NCI-H510A (cell line): ENCODE measurements at regions not wholly inside any gene's neighbourhood (a gene's known extent, or its start where the extent isn't known, plus 50 kb on each side); places are given as distances from the start of the nearest gene placed in this dataset.
"Not testable (repeated sequence)": the region's sequence is repeated elsewhere in the genome, so short reads cannot be mapped to it uniquely, and the experiment has no call there.

Source experiments
- DNase-seq: peaks from one replicate; lab custom pipeline; 2025; lab: John Stamatoyannopoulos, UW

DNA sequence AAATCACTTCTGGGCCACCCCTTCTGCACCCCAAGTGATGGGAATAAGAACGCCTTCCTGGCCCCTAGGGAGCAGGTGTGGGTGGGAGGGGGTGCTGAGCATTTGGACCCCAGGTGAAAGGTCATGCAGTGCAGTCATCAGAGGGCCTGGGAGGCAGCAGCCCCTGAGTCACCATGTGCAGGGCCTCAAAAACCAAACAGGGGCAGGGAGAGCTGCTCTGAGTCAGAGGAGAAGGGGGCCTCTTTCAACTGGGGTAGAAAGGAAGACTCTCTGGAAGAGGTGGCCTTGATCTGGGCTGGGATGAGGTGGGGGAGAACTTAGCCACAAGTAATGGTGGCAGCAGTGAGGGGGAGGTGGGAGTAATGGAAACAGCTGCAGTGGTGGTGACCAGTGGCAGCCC lies 164.3 kb downstream of the BUB3 start:
- DNase-seq: no peak

DNA sequence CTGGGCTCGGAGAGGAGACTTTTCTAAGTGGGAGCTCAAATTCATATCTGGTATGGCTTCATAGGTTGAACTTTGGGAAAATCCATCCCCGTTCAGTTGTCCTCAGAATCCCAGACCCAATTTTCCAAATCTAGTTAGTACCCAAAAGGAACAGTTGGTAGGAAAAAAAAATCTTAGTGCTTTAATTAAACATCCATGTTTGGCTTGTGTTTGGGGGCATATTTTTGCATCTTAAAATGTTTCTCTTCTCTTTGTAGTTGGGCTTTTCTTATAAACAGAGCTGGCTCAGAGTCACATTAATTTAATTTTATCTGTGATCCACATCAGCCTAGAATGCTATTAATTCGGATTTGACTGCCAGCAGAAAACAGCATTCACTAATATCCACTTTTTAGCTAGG lies 165.9 kb downstream of the BUB3 start:
- DNase-seq: no peak

DNA sequence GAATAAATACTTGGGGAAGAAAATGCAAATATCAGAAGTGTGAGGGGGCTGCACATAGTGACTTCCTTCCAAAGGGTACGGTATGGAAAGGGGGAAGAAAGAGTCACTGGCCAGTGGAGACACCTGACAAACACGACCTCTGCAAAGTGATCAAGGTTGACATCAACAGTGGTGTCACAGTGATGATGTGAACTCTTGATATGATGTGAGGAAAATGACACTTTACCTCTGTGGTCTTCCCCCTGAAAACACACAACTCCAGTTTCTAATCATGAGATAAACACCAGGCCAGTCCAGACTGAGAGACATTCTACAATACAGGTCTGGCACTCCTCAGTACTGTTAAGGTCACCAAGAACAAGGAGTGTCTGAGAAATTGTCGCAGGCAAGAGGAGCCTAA lies 169.7 kb downstream of the BUB3 start:
- DNase-seq: no peak

DNA sequence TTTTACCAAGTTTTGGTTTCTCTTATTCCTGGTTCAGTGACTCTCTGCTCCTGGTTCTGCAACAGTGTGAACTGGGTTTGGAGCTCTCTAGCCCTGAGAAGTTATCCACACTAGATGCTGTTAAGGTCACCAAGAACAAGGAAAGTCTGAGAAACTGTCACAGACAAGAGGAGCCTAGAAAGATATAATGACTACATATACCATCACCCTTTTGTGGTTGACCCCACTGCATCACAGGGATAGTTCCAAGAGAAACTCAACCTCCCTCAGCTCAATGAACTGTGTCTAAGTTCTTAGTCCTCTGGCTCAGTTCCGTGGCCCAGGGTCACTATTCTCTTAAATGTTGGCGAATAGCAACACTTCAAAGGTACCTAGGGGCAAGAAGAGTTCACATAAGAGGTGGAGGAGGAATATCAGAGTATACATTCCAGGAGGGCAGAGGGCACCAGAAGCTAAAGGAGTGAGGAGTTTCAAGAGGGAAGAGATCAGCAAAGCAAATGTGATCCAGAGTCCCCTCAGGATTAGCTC lies 171.5 kb downstream of the BUB3 start:
- no peak for DNase-seq

DNA sequence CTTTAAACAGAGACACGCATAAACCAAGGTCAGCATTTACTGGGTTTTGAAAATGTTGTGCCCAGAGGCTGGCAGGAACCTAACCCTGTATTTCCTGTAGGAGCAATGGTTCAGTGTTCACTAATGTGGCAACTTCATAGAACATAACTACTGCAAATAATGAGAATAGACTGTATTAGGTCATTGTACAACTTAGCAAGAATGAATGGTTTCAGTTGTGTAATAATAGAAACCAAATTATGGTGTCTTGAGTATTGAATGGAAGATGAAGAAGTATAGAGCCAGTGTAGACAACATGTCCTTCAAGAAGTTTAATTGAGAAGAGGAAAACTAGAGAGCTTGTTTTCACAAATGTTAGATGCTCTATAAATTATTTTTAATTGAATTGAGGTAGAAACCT lies 172.5 kb downstream of the BUB3 start:
- no peak for DNase-seq

DNA sequence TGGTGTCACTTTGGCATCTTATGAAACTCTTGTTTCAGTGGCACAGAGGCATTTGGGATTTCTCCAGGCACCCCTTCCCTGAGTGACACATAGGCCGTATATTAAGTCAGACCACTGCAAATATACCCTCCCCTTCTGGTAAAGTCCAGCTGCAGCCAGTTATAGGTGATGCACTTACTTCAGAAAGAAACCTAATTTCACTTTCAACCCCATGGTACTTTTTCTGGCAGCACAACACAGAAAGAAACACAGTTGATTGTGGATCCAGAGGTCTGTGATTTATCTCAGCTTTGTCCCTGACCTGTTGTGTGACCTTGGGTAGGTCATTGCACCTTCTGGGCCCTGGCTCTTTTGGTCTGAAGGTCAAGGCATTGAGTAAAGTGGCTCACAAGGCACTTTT lies 173.2 kb downstream of the BUB3 start:
- DNase-seq: no peak

DNA sequence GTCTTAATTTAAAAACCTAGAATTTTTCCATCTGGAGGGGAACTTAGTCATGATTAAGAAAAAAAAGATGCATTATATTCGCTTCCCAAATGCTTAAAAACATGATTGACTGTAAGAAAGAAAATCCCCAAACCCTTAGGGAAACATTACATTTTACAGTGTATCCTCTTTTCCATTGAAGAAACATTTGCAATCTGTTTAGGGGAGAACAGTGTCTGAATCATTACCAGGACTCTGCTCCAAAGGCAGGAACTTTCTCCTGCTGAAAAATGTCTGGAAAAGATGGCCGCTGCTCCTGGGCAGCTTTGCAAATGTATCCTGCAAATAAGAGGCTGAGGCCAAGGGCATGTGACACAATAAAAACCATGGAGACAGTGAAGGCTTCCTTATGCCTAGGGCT lies 173.7 kb downstream of the BUB3 start:
- DNase-seq: no peak

DNA sequence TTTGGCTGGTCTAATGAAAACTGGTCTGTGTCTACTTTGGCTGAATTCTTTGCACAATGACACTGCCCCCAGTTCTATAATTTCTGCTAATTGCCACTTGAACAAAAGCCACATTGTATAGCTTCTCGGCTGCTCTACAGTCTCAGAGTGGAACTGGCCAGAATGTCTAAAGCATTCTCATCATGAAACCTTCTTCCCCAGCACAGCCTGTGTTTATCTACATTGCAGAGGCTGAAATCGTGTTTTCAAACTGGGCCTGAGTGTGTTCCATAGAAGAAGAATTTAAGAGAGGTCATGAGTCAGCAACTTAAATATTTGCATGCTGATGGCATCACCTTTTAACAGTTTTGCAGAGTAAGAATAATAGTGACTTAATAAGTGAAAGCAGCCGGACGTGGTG lies 177.2 kb downstream of the BUB3 start:
- DNase-seq: no peak

DNA sequence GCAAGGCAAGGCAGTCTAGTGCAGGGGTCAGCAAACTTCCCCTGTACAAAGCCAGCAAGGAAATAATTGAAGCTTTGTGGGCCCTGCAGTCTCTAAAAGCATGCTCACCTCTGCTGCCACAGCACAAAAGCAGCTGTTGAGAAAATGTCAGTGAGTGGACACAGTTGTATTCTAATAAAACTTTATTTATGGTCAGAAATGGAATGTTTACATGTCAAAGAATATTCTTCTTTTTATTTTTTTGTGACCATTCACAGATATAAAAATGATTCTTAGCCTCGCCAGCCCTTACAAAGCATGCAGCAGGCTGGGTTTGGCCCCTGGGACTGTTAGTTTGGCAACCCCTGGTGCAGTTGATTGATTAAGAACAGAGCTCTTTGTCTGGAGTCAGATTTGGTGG lies 192.4 kb downstream of the BUB3 start:
- no peak for DNase-seq

DNA sequence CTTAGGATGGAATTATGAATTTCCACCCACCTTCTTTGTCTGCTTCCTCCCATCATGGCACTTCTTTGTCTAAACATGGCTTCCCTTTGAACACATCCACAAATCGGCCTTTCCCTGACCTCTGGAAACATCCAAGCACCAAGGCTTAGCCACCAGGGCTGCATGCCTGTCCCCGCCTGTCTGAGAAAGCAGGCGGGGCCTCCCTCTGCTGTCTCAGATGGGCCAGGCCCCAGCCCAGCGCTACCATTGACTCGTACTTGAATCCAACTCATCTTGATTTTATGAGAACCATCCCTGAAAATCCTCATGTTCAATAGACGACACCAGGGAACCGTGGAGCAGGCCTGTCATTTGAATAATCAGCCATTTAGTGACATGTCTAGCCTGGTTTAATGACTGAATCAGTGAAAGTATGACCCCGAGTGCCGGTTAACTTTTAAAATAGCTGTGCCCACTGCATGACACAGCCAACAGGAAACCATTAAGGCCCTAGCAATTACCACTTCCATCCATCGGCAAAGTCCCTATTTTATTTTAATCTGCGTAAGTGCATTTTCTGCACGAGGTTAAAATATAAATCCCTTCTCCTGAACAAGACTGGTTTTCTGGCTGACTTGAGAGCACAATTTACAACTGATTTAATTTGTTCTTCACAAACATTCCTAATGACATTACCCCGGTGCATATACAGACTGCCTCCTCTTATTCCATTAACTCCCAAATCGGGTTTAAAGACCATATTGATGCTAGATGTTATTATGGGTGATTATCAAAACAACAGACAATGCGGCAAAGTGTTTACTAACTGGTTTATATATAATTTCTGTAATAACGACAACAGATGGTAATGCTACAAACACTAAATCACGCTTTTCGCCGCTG lies 194.7 kb downstream of the BUB3 start:
- no peak for DNase-seq

DNA sequence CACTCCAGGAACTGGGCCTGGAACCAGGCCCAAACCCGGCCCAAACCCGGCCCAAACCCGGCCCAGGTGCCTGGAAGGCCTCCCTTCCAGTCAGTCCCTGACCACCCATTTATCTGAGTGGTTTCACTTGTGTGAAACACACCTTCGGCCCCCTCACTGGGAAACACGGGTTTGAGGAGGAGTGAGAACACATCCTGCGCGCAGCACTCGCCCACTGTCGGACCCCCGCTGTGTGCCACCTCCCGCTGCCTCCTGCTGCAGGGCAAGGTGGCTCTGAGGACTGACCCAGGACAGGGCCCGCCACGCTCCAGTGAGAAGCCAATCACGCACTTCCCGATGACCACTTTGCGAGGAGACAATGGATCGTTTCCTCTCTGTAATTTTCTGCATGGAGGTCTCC lies 197.5 kb downstream of the BUB3 start:
- no peak for DNase-seq

DNA sequence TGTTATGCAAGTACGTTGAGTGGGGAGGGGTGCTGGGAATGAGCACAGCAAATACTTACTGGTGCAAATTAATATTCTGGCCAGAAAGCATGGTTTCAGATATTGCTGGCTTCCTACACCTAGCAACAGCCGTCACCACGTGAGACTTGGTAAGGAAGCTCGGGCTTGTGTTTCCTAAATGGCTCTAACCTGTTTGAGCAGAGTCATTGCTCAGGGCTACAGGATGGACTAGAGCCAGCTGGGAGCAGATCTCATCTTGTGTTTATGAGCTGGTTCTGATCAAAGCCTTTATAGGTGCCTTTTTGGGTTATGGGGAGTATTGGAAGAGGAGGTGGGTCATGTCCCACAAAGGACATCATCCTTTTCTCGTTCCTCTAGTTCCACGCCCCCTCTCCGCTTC lies 200.3 kb downstream of the BUB3 start:
- no peak for DNase-seq

DNA sequence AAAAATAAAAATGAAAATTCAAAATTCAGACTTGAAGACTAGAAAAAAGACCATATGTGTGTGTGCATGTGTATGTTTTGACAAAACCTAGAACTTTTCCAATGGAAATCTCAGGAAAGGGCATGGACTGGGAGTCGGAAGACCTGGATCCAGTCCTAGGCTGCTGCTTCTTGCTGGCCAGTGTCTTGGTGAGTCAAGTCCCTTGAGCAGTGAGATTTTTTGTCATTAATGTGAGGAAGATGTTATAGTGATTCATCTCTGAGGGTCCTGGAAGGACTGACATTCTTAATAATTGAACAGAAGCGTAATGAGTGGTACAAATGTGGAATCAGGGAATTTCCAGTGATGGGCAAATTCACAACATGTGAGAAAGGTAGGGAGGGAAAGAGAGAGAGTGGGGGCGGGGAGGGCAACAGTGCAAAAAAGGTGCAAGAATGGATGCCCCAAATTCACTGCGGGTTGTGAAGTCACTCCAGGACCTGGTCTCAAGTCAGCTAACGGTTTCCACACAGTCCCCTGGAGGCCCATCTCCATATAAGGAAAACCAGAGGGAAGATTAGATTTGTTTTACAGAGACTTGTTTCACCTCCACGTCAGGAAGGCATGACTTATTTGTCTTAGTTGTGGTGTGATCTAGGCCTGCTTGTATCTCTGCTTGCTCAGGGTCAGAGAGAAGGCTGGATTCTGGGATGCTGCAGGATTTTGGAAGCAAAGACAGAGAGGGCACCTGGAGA lies 201.7 kb downstream of the BUB3 start:
- DNase-seq: no peak

DNA sequence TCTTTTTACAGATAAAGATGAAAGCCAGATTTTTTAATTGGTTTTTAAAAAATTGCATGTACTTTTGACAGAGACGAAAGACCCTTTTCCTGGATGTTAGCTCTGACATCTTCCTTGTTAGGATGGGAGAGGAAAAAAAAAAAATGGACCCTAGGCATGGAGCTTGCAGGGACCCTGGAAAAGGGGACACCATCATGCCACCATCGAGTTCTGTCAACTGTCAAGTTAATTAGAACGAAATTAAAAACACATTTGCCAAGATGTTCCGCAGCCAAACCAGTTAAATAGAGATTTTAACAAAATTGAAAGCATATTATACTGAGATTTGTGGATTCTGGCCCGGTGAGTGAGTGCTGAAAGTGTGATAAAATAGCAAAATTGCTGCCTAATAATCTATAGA lies 202.6 kb downstream of the BUB3 start:
- no peak for DNase-seq

DNA sequence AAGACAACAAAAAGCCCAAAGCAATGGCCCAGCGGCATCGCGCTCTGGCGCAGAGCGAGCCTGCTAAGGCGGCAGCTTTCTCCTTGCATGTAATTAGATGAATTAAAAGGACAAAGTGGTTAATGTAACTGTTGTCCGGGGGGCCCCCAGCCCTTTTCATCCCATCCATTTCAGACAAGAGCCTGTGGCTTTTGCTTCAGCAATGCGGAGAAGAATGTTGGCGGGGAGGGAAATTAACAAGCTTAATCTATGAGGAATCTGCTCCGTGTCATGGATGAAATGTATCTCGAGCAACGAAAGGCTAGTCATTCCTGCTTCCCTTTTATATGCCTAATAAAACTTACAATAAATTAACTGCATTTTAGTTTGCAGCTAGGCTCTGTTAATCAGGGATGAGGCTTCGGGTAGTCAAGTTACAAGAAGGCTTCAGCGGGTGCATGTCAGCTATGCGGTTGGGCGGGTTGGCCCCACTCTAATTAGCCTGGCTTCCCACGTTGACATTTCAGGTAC lies 203.3 kb downstream of the BUB3 start:
- DNase-seq: no peak

DNA sequence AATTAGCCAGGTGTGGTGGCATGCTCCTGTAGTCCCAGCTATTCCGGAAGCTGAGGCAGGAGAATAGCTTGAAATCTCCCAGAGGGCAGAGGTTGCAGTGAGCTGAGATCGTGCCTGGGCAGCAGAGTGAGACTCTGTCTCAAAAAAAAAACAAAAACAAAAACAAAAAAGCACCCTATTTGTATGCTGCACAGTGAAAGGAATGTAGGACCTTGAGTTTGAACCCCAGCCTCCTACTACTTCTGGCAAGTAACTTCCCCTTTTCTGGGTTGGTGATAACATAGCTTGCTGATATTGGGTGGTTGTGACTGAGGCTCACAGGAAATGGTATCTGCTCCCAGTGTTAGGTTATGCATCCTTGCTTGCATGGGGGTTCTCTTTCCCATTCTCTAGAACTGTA lies 205.3 kb downstream of the BUB3 start:
- no peak for DNase-seq

DNA sequence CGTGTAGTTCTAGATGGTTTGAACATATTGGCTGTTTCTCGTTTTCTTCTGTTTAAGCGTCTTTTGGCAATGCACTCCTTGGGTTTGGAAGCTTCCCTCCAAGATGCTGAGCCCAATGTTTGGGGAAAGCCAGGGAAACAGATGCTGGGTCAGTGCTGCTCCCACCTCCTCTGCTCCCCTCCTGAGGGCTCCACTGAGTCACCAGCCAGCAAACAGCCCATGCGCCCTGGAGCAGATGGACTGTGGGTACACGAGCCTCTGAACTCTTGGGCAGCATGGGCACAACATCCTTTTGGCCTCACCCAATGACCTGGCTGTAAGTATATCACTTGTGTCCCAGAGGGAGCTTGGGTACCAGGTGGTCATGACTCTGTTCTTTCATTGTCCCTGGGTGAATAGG lies 207.6 kb downstream of the BUB3 start:
- no peak for DNase-seq

DNA sequence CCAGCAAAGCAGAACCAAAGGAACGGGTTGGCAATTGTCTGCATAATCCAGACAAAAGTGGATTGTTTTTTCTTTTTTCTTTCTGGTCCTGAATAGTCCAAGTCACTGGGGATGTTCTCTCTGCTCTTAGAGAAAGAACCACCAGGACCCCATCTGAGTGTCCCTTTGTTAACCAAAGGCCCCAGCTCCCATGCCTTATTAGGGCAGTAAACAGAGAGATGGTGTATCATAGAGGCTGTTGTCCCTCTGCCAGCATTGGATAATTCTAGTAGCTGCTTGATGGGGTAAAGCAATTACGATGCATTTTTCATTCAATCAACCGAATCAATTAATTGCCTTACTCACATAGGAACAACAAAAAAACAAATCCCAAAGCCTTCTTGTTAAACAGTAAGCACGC lies 213.0 kb downstream of the BUB3 start:
- DNase-seq: no peak

DNA sequence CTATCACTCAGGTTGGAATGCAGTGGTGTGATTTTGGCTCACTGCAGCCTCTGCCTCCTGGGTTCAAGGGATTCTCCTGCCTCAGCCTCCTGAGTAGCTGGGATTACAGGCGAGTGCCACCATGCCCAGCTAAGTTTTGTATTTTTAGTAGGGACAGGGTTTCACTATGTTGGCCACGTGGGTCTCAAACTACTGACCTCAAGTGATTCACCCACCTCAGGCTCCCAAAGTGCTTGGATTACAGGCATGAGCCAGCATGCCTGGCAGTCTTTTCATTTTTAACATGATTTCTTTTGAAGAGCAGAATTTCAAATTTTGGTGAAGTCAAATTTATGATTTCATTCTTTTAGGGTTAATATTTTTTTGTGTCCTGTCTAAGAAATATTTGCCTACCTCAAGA lies 217.4 kb downstream of the BUB3 start:
- not testable (repeated sequence) for DNase-seq

DNA sequence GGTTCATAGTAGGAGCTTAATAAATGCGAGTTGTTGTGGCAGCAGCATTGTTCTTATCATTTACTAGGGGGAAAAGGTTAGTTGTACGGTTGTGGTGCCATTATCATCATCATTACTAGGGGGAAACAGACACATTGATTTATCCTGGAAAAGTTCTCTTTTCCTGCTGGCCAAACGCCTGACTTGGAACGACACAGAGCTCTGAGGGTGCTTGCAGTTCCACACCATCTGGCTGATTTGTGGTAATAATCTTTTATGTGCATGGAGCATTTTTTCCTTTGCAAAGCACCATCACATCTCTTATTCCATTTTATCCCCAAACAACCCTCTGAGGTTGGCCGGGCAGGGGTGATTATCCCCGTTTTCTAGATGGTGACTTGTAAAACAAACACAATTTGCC lies 219.4 kb downstream of the BUB3 start:
- no peak for DNase-seq

DNA sequence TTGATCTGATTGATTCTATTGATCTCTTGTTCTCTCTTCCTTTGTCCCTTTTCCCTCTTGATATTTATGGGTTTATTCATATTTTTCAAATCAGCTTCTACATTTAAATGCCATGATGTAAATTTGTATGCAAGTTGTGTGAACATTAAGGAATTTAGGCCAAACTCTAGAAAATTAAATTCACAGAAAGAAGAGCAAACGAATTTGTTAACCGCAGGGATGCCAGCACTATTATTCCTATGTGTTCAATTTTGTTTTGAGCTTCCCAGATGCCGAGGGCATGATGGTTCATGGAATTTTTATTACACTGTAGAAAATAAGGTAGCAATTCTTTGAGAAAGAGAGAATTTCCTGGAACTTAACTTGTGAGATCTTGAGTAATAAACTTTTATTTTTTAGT lies 220.9 kb downstream of the BUB3 start:
- no peak for DNase-seq

DNA sequence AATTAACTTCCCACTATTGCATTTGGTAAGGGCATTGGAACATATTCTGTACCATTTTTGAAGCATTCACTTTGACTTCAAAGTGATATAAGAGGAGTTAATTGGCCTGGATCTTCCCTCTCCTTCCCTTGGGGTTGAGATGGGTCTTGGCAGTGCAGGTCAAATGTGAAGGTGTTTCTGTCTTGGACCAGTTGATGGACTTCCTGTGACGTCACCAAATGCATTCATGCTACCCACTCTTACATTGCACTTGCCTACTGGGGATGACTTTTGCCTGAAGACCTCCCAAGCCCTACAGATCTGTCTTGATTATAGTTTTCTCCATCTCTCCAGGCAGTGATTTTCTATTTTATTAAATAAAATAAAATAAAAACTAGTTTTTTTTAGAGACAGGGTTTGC lies 221.5 kb downstream of the BUB3 start:
- no peak for DNase-seq

DNA sequence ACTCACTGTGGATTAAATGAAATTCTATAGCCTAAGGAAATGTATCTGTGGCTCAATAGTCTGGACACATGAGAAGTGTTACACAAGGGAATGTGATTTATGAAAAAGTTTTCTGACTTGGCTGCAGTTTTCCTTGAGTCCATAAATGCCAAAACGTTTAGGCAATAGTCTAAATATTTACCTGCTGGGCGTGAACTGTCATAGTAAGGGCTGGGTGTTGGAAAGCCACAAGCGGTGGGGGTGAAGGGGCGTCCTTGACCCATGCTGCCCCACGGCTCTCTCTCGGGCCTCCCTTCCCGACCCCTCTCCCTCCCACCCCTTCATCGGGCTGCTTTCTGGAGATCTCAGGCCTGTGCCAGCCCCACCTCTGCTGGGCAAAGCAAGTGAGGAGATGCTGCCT lies 223.7 kb downstream of the BUB3 start:
- DNase-seq: no peak
